ENCODE measurements at regions not wholly inside any gene's neighbourhood (a gene's known extent, or its start where the extent isn't known, plus 50 kb on each side); places are given as distances from the start of the nearest gene placed in this dataset.

GRCh38 chr6:4496284-4496683 is 279.9 kb upstream of the CDYL start:
- ChIA-PET CTCF (no interaction called here), POLR2A (no interaction called here)
- DNase-seq (ENCODE audit: low read depth, low spot score) = no peak
- no peak for TF ChIP-seq CTCF (IDR thresholded peaks at IDR 0.05; ENCODE audit: insufficient read depth, low read length, missing control alignments)
- H3K4me3 ChIP-seq (ENCODE audit: low read depth, low read length) = no peak overlapping the region

DNA sequence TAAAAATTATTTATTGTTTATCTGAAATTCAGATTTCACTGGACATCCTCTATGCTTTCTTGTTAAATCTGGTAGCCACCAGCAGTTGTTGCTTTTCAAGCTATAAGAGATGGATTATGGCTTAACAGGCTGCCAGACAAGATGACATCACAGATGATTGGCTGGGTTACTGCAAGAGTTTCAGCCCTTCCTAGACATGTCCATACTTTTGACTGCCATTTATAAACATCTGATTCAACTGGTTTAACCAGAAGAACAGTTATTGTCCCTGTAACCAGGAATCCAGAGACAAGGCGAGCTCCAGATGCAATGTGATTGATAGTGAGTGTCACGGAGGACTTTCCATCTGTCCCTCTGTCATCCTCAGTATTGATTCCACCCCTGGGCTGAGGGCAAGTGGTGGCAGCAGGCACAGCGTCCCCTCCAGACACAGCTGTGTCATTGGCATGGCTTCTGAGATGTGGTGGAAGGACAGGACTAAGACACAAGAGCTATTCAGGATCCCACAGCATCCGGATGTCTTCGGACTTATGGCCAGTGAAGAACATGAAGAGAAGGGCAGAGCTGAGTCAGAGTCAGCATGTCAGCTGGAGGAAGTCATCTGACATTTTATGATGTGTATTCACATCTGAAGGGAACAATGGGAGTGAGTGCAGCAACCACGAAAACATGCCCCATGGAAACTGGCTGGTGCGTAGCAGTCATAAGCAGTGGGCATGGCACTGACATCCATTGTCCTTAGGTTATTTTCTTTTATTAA is 284.5 kb upstream of the CDYL start:
- no peak overlapping the region for H3K4me3 ChIP-seq (ENCODE audit: low read depth, low read length)
- no peak for TF ChIP-seq CTCF (IDR thresholded peaks at IDR 0.05; ENCODE audit: insufficient read depth, low read length, missing control alignments)
- CTCF ChIA-PET = interaction anchor here (1.3 kb wide), 1 partner anchor 10 kb away, joined by 3 read pairs; no protein-coding TSS in a partner anchor
- POLR2A ChIA-PET = no interaction called here
- DNase-seq (ENCODE audit: low read depth, low spot score) = no peak

DNA sequence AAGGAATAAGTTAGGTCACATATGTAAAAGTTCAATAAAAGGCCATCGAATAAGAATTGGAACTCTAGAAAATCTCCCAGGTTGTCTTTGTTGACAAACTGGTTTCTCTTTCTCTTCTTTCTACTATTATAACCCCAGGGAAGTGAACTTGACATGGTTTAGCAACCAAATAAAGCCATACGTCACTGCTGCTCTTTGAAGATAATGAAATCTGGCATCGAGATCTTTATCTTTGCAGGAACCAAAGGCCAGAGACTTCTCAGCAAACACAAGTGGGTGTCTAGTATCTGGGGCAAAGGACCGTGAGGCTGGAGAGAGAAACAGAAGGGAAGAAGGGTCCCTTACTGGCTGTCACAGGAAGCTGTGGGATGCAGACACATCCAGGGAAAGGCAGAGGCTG is 286.7 kb upstream of the CDYL start:
- ChIA-PET POLR2A (no interaction called here), CTCF (no interaction called here)
- no peak overlapping the region for H3K4me3 ChIP-seq (ENCODE audit: low read depth, low read length)
- no peak for DNase-seq (ENCODE audit: low read depth, low spot score)
- no peak for TF ChIP-seq CTCF (IDR thresholded peaks at IDR 0.05; ENCODE audit: insufficient read depth, low read length, missing control alignments)

DNA sequence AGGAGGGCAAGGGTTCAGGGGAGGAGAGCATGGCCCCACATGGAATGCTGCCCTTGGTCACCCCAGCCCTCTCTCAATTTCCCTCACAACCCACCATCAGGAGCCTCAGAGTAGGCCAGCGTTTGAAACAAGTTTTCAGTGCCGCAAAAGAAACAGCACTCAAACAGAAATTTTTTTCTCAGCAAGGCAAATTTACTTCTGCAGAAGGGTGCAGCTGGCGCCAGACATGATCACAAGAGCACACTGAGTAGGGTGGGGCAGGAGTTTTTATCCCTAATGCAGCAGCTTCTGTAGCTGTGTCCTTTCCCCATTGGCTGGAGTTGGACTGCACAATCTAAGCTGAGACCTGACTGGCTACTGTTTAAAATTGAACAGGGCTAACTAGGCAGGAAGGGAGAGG is 287.8 kb upstream of the CDYL start:
- DNase-seq (ENCODE audit: low read depth, low spot score) = no peak
- TF ChIP-seq CTCF (IDR thresholded peaks at IDR 0.05; ENCODE audit: insufficient read depth, low read length, missing control alignments) = no peak
- ChIA-PET POLR2A (no interaction called here), CTCF (no interaction called here)
- H3K4me3 ChIP-seq (ENCODE audit: low read depth, low read length) = no peak overlapping the region

DNA sequence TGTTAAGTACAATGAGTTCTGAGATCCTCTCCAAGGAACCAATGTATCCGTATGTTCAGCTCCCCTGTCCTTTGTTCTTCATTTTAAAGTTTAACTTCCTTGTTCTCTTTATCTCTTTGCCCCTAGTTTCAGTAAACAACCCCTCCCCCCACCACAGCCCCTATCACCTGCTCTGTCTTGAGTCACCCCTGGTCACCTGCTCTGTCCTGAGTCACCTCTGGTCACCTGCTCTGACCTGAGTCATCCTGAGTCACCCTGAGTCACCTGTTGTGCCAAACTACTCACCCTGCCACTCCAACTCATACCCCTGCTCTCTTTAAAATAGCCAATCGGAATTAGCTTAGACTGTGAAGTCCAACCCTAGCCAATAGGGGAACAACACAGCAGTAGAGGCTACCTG is 288.7 kb upstream of the CDYL start:
- ChIA-PET CTCF (no interaction called here), POLR2A (no interaction called here)
- no peak for DNase-seq (ENCODE audit: low read depth, low spot score)
- no peak overlapping the region for H3K4me3 ChIP-seq (ENCODE audit: low read depth, low read length)
- TF ChIP-seq CTCF (IDR thresholded peaks at IDR 0.05; ENCODE audit: insufficient read depth, low read length, missing control alignments) = no peak

DNA sequence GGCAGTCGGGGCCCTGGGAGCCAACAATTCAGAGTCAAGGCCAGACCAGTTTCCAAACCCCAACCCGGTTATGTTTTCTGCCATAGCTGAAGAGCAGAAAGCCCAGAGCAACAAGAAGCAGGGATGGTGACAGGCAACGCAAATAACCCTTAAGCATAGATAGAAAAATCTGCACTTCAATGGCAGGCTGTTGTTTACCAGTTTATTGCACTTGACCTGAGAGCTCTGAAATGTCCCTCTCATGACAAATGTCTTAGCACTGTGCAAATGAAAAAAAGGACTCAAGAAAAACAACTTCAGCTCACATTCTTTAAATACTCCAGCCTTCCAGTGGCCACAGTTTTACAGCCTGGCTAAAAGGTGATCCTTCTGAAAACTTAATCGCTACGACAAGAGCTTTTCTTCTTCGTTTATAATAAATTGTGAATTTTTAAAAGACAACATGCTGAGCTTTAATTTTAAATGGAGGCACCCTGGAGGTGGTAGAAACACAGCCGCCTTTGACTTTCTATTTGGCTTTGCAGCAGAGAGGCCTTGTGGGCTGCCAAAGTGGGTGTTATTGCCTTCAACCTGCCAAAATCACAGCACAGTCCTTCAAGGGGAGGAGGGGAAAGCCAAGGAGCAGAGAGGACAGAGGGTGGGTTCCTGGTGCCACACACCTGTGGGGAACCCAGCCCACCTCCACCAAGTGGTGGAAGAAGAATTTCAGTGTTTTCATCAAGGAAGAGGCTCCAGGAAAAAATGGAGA is 289.5 kb upstream of the CDYL start:
- H3K4me3 ChIP-seq (ENCODE audit: low read depth, low read length) = no peak overlapping the region
- CTCF ChIA-PET = no interaction called here
- no peak for TF ChIP-seq CTCF (IDR thresholded peaks at IDR 0.05; ENCODE audit: insufficient read depth, low read length, missing control alignments)
- POLR2A ChIA-PET = no interaction called here
- no peak for DNase-seq (ENCODE audit: low read depth, low spot score)
